Liver (tissue), 3 donors: ENCODE measurements at regions not wholly inside any gene's neighbourhood (a gene's known extent, or its start where the extent isn't known, plus 50 kb on each side); places are given as distances from the start of the nearest gene placed in this dataset.

Experiments used
- EGR1 ChIP-seq, 2 donors: IDR thresholded peaks; 2 replicates each; pipeline ENCODE4 v1.6.1; 2016 to 2018; ENCODE audit warnings: antibody characterized with exemption in 2 of 2, low read depth in 2 of 2
- GABPA ChIP-seq, 2 donors: IDR thresholded peaks in 1 of 2; conservative IDR thresholded peaks in 1 of 2; 2 replicates each; pipeline ENCODE4 v1.6.1; 2016; ENCODE audit warnings: antibody characterized with exemption in 2 of 2, mild to moderate bottlenecking in 1 of 2, moderate library complexity in 1 of 2
- HNF4G ChIP-seq: IDR thresholded peaks from 2 replicates; pipeline ENCODE4 v1.6.1; 2016; ENCODE audit warnings: antibody characterized with exemption
- TF ChIP-seq, protein P1 (sequence below): fragments of 150-350 bp; IDR thresholded peaks from 2 replicates; pipeline ENCODE4 v1.5.1; 2017; ENCODE audit warnings: improper control_type of control experiment, low read depth, low read length; ENCODE audit not compliant: missing input control
- TF ChIP-seq, protein P2 (sequence below): IDR thresholded peaks from 2 replicates; pipeline ENCODE4 v1.6.1; 2016; ENCODE audit warnings: antibody characterized with exemption, mild to moderate bottlenecking
- TF ChIP-seq, protein P3 (sequence below): IDR thresholded peaks from 2 replicates; pipeline ENCODE4 v1.6.1; 2016; ENCODE audit warnings: antibody characterized with exemption
- donor health status: healthy.
- donor health status: healthy.

DNA sequence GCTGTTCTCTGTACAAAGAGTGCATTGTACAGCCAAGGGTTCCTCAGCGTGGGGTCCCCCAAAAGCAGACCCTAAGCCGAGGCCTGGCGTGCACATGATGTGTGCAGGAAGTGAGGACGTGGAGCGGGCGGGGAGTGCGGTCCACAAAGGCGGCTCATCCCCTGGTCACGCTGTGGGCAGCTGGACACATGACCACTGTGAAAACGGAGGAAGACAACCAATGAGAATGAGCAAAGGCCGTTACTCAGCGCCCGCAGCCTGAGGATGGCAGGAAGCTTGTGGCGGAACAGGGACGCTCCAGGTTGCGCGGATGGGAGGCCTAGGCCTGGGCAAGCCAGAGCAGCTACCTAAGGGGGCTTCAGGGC lies 1263.7 kb downstream of the BRD1 start:
- TF ChIP-seq, protein P1, sequence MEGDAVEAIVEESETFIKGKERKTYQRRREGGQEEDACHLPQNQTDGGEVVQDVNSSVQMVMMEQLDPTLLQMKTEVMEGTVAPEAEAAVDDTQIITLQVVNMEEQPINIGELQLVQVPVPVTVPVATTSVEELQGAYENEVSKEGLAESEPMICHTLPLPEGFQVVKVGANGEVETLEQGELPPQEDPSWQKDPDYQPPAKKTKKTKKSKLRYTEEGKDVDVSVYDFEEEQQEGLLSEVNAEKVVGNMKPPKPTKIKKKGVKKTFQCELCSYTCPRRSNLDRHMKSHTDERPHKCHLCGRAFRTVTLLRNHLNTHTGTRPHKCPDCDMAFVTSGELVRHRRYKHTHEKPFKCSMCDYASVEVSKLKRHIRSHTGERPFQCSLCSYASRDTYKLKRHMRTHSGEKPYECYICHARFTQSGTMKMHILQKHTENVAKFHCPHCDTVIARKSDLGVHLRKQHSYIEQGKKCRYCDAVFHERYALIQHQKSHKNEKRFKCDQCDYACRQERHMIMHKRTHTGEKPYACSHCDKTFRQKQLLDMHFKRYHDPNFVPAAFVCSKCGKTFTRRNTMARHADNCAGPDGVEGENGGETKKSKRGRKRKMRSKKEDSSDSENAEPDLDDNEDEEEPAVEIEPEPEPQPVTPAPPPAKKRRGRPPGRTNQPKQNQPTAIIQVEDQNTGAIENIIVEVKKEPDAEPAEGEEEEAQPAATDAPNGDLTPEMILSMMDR = no peak
- TF ChIP-seq EGR1 (IDR thresholded peaks at IDR 0.05; ENCODE audit: low read depth in 2 of 2) (no peak), HNF4G (no peak), GABPA (IDR thresholded peaks at IDR 0.05 in 1 of 2, conservative IDR thresholded peaks at IDR 0.05 in 1 of 2) (no peak)
- TF ChIP-seq, protein P2, sequence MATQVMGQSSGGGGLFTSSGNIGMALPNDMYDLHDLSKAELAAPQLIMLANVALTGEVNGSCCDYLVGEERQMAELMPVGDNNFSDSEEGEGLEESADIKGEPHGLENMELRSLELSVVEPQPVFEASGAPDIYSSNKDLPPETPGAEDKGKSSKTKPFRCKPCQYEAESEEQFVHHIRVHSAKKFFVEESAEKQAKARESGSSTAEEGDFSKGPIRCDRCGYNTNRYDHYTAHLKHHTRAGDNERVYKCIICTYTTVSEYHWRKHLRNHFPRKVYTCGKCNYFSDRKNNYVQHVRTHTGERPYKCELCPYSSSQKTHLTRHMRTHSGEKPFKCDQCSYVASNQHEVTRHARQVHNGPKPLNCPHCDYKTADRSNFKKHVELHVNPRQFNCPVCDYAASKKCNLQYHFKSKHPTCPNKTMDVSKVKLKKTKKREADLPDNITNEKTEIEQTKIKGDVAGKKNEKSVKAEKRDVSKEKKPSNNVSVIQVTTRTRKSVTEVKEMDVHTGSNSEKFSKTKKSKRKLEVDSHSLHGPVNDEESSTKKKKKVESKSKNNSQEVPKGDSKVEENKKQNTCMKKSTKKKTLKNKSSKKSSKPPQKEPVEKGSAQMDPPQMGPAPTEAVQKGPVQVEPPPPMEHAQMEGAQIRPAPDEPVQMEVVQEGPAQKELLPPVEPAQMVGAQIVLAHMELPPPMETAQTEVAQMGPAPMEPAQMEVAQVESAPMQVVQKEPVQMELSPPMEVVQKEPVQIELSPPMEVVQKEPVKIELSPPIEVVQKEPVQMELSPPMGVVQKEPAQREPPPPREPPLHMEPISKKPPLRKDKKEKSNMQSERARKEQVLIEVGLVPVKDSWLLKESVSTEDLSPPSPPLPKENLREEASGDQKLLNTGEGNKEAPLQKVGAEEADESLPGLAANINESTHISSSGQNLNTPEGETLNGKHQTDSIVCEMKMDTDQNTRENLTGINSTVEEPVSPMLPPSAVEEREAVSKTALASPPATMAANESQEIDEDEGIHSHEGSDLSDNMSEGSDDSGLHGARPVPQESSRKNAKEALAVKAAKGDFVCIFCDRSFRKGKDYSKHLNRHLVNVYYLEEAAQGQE = no peak
- TF ChIP-seq, protein P3, sequence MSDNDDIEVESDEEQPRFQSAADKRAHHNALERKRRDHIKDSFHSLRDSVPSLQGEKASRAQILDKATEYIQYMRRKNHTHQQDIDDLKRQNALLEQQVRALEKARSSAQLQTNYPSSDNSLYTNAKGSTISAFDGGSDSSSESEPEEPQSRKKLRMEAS = no peak
